SHP77 treated with DMSO at 0.1 percent for 48 hours (cell line): ENCODE measurements at regions not wholly inside any gene's neighbourhood (a gene's known extent, or its start where the extent isn't known, plus 50 kb on each side); places are given as distances from the start of the nearest gene placed in this dataset.

Source experiments
- DNase-seq: peaks from one replicate; lab custom pipeline; 2025; lab: John Stamatoyannopoulos, UW

- DNase-seq: no peak
Observed at GRCh38 chr6:80457439-80457933, 351.0 kb downstream of the BCKDHB start.

GRCh38 chr6:80456724-80457438 is 350.4 kb downstream of the BCKDHB start:
- DNase-seq: no peak

GRCh38 chr6:80454661-80455365 is 348.3 kb downstream of the BCKDHB start:
- no peak for DNase-seq

GRCh38 chr6:80454197-80454596 is 347.7 kb downstream of the BCKDHB start:
- no peak for DNase-seq

- no peak for DNase-seq
Observed at GRCh38 chr6:80449726-80450125, 343.3 kb downstream of the BCKDHB start.

- DNase-seq: no peak
Observed at GRCh38 chr6:80446454-80447045, 340.1 kb downstream of the BCKDHB start.

- DNase-seq: no peak
Observed at GRCh38 chr6:80445751-80446150, 339.3 kb downstream of the BCKDHB start.

- DNase-seq: no peak
Observed at GRCh38 chr6:80442366-80442765, 335.9 kb downstream of the BCKDHB start.

GRCh38 chr6:80441131-80441530 is 334.7 kb downstream of the BCKDHB start:
- DNase-seq: no peak

- no peak for DNase-seq
Observed at GRCh38 chr6:80440496-80441115, 334.1 kb downstream of the BCKDHB start.

GRCh38 chr6:80439721-80440470 is 333.4 kb downstream of the BCKDHB start:
- no peak for DNase-seq

GRCh38 chr6:80438772-80439171 is 332.3 kb downstream of the BCKDHB start:
- DNase-seq: no peak

- no peak for DNase-seq
Observed at GRCh38 chr6:80437801-80438200, 331.3 kb downstream of the BCKDHB start.

- no peak for DNase-seq
Observed at GRCh38 chr6:80437221-80437620, 330.8 kb downstream of the BCKDHB start.

GRCh38 chr6:80436663-80437062 is 330.2 kb downstream of the BCKDHB start:
- no peak for DNase-seq

GRCh38 chr6:80435457-80435856 is 329.0 kb downstream of the BCKDHB start:
- DNase-seq: no peak

GRCh38 chr6:80434691-80435350 is 328.4 kb downstream of the BCKDHB start:
- no peak for DNase-seq

- DNase-seq: no peak
Observed at GRCh38 chr6:80433673-80434025, 327.2 kb downstream of the BCKDHB start.

- no peak for DNase-seq
Observed at GRCh38 chr6:80433010-80433672, 326.7 kb downstream of the BCKDHB start.

- DNase-seq: no peak
Observed at GRCh38 chr6:80425089-80425823, 318.8 kb downstream of the BCKDHB start.
